MCF 10A (cell line): ENCODE measurements at regions not wholly inside any gene's neighbourhood (a gene's known extent, or its start where the extent isn't known, plus 50 kb on each side); places are given as distances from the start of the nearest gene placed in this dataset.
A peak's percentile ranks its signal among the peaks of the same experiment; 100 is the strongest.

Source experiments
- BruUV-seq: library from RNA; stranded (reverse); fragments of 400-500 nt; replicated peaks from 2 replicates; lab custom pipeline; 2021; lab: Mats Ljungman, UMichigan
- CTCF ChIA-PET: fragments of 300-600 bp; sonication (Branson Sonifier 250); formaldehyde crosslinking; extraction: SDS; loops from one replicate; lab custom pipeline; 2021; ENCODE audit warnings: antibody characterized with exemption, inconsistent platforms; lab: Yijun Ruan, JAX
- POLR2A ChIA-PET: fragments of 300-600, 350-650 bp; sonication (Branson Sonifier 250); formaldehyde crosslinking; extraction: SDS; loops from one replicate; lab custom pipeline; 2020; ENCODE audit warnings: antibody characterized with exemption, inconsistent platforms; lab: Yijun Ruan, JAX
- DNase-seq: peaks from one replicate; pipeline ENCODE4 v3.0.0-alpha.2; 2018; ENCODE audit not compliant: unreplicated experiment
- H3K27ac Mint-ChIP-seq: one replicate; pipeline ENCODE4 v1.8.0; 2022; ENCODE audit warnings: mild to moderate bottlenecking, low read depth, mixed read lengths; ENCODE audit not compliant: unreplicated experiment
- H3K27me3 Mint-ChIP-seq: one replicate; pipeline ENCODE4 v1.8.0; 2022; ENCODE audit warnings: mixed read lengths; ENCODE audit not compliant: insufficient read depth, unreplicated experiment
- H3K36me3 Mint-ChIP-seq: one replicate; pipeline ENCODE4 v1.8.0; 2022; ENCODE audit warnings: mild to moderate bottlenecking, moderate library complexity, mixed read lengths; ENCODE audit not compliant: insufficient read depth, unreplicated experiment
- H3K4me1 Mint-ChIP-seq: one replicate; pipeline ENCODE4 v1.8.0; 2022; ENCODE audit warnings: mixed read lengths; ENCODE audit not compliant: insufficient read depth, unreplicated experiment
- H3K4me3 Mint-ChIP-seq: one replicate; pipeline ENCODE4 v1.8.0; 2022; ENCODE audit warnings: mild to moderate bottlenecking, moderate library complexity, mixed read lengths; ENCODE audit not compliant: unreplicated experiment
- H3K9me3 Mint-ChIP-seq: one replicate; pipeline ENCODE4 v1.8.0; 2022; ENCODE audit warnings: mixed read lengths; ENCODE audit not compliant: unreplicated experiment
- CTCF ChIP-seq: fragments of 200-600 bp; IDR thresholded peaks from one replicate; pipeline ENCODE4 v1.8.0; 2022; ENCODE audit warnings: antibody characterized with exemption, mild to moderate bottlenecking; ENCODE audit not compliant: unreplicated experiment
- intact Hi-C: fragments of 100-400 bp; cut with micrococcal nuclease; formaldehyde crosslinking; loops from 2 replicates; pipeline ENCODE4 v1.14.1; 2022

- no peaks in the 10 kb centered on the region for H3K36me3 Mint-ChIP-seq
- DNase-seq: peak; percentile 9
- H3K27me3 Mint-ChIP-seq: no peaks in the 10 kb centered on the region
- ChIA-PET CTCF (interaction anchor here (0.5 kb wide), 1 partner anchor 223 kb away, joined by 3 read pairs; no protein-coding TSS in a partner anchor), POLR2A (no interaction called here)
- no peak overlapping the region for H3K4me3 Mint-ChIP-seq
- H3K27ac Mint-ChIP-seq: no peak overlapping the region
- H3K9me3 Mint-ChIP-seq: no peaks in the 10 kb centered on the region
- BruUV-seq: no TSS peak
- TF ChIP-seq CTCF: no peak
- intact Hi-C loops: no loop called here
- H3K4me1 Mint-ChIP-seq: peaks cover 5% of the 10 kb centered on the region
Observed at GRCh38 chr2:40034198-40034597, 255.1 kb upstream of the THUMPD2 start.

- H3K4me1 Mint-ChIP-seq: peaks cover 6% of the 10 kb centered on the region
- no peak for DNase-seq
- no TSS peak for BruUV-seq
Observed at GRCh38 chr2:40033781-40034180, 254.7 kb upstream of the THUMPD2 start.

GRCh38 chr2:40032650-40033319, 253.7 kb upstream of the THUMPD2 start:
- no peak overlapping the region for H3K4me3 Mint-ChIP-seq
- CTCF ChIA-PET: no interaction called here
- no TSS peak for BruUV-seq
- intact Hi-C loops: no loop called here
- peaks cover 12% of the 10 kb centered on the region for H3K4me1 Mint-ChIP-seq
- no peaks in the 10 kb centered on the region for H3K36me3 Mint-ChIP-seq
- TF ChIP-seq CTCF: no peak
- H3K27ac Mint-ChIP-seq: no peak overlapping the region
- POLR2A ChIA-PET: interaction anchor here (0.6 to 1.0 kb wide), 3 partner anchors 12 to 455 kb away, joined by 3 to 4 read pairs (median 3); no protein-coding TSS in a partner anchor
- no peaks in the 10 kb centered on the region for H3K9me3 Mint-ChIP-seq
- H3K27me3 Mint-ChIP-seq: no peaks in the 10 kb centered on the region
- DNase-seq: peak; percentile 10

More at GRCh38 chr2:40033781-40034180, 254.7 kb upstream of the THUMPD2 start:
- intact Hi-C loops: no loop called here
- ChIA-PET CTCF (interaction anchor here (0.5 kb wide), 1 partner anchor 223 kb away, joined by 3 read pairs; no protein-coding TSS in a partner anchor), POLR2A (no interaction called here)
- Mint-ChIP-seq H3K27ac (no peak overlapping the region), H3K27me3 (no peaks in the 10 kb centered on the region), H3K9me3 (no peaks in the 10 kb centered on the region), H3K36me3 (no peaks in the 10 kb centered on the region), H3K4me3 (no peak overlapping the region)
- no peak for TF ChIP-seq CTCF

GRCh38 chr2:40030456-40030975, 251.5 kb upstream of the THUMPD2 start:
- peaks cover 12% of the 10 kb centered on the region for H3K4me1 Mint-ChIP-seq
- BruUV-seq: no TSS peak
- H3K27me3 Mint-ChIP-seq: no peaks in the 10 kb centered on the region
- intact Hi-C loops: no loop called here
- H3K36me3 Mint-ChIP-seq: no peaks in the 10 kb centered on the region
- no peak for DNase-seq
- no peak overlapping the region for H3K27ac Mint-ChIP-seq
- no peak for TF ChIP-seq CTCF
- no peak overlapping the region for H3K4me3 Mint-ChIP-seq
- CTCF ChIA-PET: no interaction called here
- H3K9me3 Mint-ChIP-seq: no peaks in the 10 kb centered on the region
- POLR2A ChIA-PET: no interaction called here
